ENCODE measurements at regions not wholly inside any gene's neighbourhood (a gene's known extent, or its start where the extent isn't known, plus 50 kb on each side); places are given as distances from the start of the nearest gene placed in this dataset.

GRCh38 chr5:128774605-128775004 is 190.7 kb upstream of the SLC27A6 start:
- no peak for DNase-seq (ENCODE audit: low read depth, low spot score)
- no peak overlapping the region for H3K4me3 ChIP-seq (ENCODE audit: low read length)

GRCh38 chr5:128775558-128775957 is 189.7 kb upstream of the SLC27A6 start:
- DNase-seq (ENCODE audit: low read depth, low spot score): no peak

GRCh38 chr5:128777052-128777451 is 188.2 kb upstream of the SLC27A6 start:
- DNase-seq (ENCODE audit: low read depth, low spot score): peak; percentile 63
- no peak overlapping the region for H3K4me3 ChIP-seq (ENCODE audit: low read length)

More at GRCh38 chr5:128775558-128775957, 189.7 kb upstream of the SLC27A6 start:
- H3K4me3 ChIP-seq (ENCODE audit: low read length): no peak overlapping the region

GRCh38 chr5:128778474-128778873 is 186.8 kb upstream of the SLC27A6 start:
- H3K4me3 ChIP-seq (ENCODE audit: low read length): no peak overlapping the region
- no peak for DNase-seq (ENCODE audit: low read depth, low spot score)

- no peak overlapping the region for H3K4me3 ChIP-seq (ENCODE audit: low read length)
- no peak for DNase-seq (ENCODE audit: low read depth, low spot score)
Measured at GRCh38 chr5:128782446-128782845, 182.8 kb upstream of the SLC27A6 start.

- no peak overlapping the region for H3K4me3 ChIP-seq (ENCODE audit: low read length)
- no peak for DNase-seq (ENCODE audit: low read depth, low spot score)
Measured at GRCh38 chr5:128784726-128785125, 180.6 kb upstream of the SLC27A6 start.

GRCh38 chr5:128791312-128791711 is 174.0 kb upstream of the SLC27A6 start:
- no peak for DNase-seq (ENCODE audit: low read depth, low spot score)
- no peak overlapping the region for H3K4me3 ChIP-seq (ENCODE audit: low read length)

GRCh38 chr5:128796506-128796905 is 168.8 kb upstream of the SLC27A6 start:
- no peak overlapping the region for H3K4me3 ChIP-seq (ENCODE audit: low read length)
- DNase-seq (ENCODE audit: low read depth, low spot score): no peak

GRCh38 chr5:128798871-128799270 is 166.4 kb upstream of the SLC27A6 start:
- no peak overlapping the region for H3K4me3 ChIP-seq (ENCODE audit: low read length)
- DNase-seq (ENCODE audit: low read depth, low spot score): no peak

GRCh38 chr5:128799945-128800344 is 165.3 kb upstream of the SLC27A6 start:
- no peak overlapping the region for H3K4me3 ChIP-seq (ENCODE audit: low read length)
- no peak for DNase-seq (ENCODE audit: low read depth, low spot score)

- H3K4me3 ChIP-seq (ENCODE audit: low read length): no peak overlapping the region
- DNase-seq (ENCODE audit: low read depth, low spot score): no peak
Measured at GRCh38 chr5:128800377-128800776, 164.9 kb upstream of the SLC27A6 start.

GRCh38 chr5:128813317-128814070 is 151.8 kb upstream of the SLC27A6 start:
- no peak overlapping the region for H3K4me3 ChIP-seq (ENCODE audit: low read length)
- DNase-seq (ENCODE audit: low read depth, low spot score): no peak

GRCh38 chr5:128815201-128815600 is 150.1 kb upstream of the SLC27A6 start:
- no peak overlapping the region for H3K4me3 ChIP-seq (ENCODE audit: low read length)

GRCh38 chr5:128825826-128826225 is 139.5 kb upstream of the SLC27A6 start:
- H3K4me3 ChIP-seq (ENCODE audit: low read length): no peak overlapping the region
- DNase-seq (ENCODE audit: low read depth, low spot score): no peak

More at GRCh38 chr5:128815201-128815600, 150.1 kb upstream of the SLC27A6 start:
- DNase-seq (ENCODE audit: low read depth, low spot score): no peak

GRCh38 chr5:128826275-128826674 is 139.0 kb upstream of the SLC27A6 start:
- no peak for DNase-seq (ENCODE audit: low read depth, low spot score)
- no peak overlapping the region for H3K4me3 ChIP-seq (ENCODE audit: low read length)

- no peak overlapping the region for H3K4me3 ChIP-seq (ENCODE audit: low read length)
- DNase-seq (ENCODE audit: low read depth, low spot score): no peak
Measured at GRCh38 chr5:128836571-128836970, 128.7 kb upstream of the SLC27A6 start.

GRCh38 chr5:128838623-128839022 is 126.7 kb upstream of the SLC27A6 start:
- H3K4me3 ChIP-seq (ENCODE audit: low read length): no peak overlapping the region
- DNase-seq (ENCODE audit: low read depth, low spot score): no peak

GRCh38 chr5:128842241-128842640 is 123.0 kb upstream of the SLC27A6 start:
- DNase-seq (ENCODE audit: low read depth, low spot score): no peak
- no peak overlapping the region for H3K4me3 ChIP-seq (ENCODE audit: low read length)

- H3K4me3 ChIP-seq (ENCODE audit: low read length): no peak overlapping the region
- no peak for DNase-seq (ENCODE audit: low read depth, low spot score)
Measured at GRCh38 chr5:128844354-128844923, 120.8 kb upstream of the SLC27A6 start.

GRCh38 chr5:128850049-128850448 is 115.2 kb upstream of the SLC27A6 start:
- H3K4me3 ChIP-seq (ENCODE audit: low read length): no peak overlapping the region
- DNase-seq (ENCODE audit: low read depth, low spot score): no peak

- DNase-seq (ENCODE audit: low read depth, low spot score): no peak
Measured at GRCh38 chr5:128854931-128855330, 110.4 kb upstream of the SLC27A6 start.

More at GRCh38 chr5:128854931-128855330, 110.4 kb upstream of the SLC27A6 start:
- no peak overlapping the region for H3K4me3 ChIP-seq (ENCODE audit: low read length)
